NCI-H2196 (cell line): ENCODE measurements at regions not wholly inside any gene's neighbourhood (a gene's known extent, or its start where the extent isn't known, plus 50 kb on each side); places are given as distances from the start of the nearest gene placed in this dataset.
A peak's percentile ranks its signal among the peaks of the same experiment; 100 is the strongest.

Experiments
- DNase-seq: peaks from one replicate; lab custom pipeline; 2025; ENCODE audit not compliant: unreplicated experiment; lab: John Stamatoyannopoulos, UW

GRCh38 chrX:110430293-110431076, 71.8 kb downstream of the RTL9 start:
- no peak for DNase-seq

- no peak for DNase-seq
Observed at GRCh38 chrX:110432091-110432905, 73.7 kb downstream of the RTL9 start.

DNA sequence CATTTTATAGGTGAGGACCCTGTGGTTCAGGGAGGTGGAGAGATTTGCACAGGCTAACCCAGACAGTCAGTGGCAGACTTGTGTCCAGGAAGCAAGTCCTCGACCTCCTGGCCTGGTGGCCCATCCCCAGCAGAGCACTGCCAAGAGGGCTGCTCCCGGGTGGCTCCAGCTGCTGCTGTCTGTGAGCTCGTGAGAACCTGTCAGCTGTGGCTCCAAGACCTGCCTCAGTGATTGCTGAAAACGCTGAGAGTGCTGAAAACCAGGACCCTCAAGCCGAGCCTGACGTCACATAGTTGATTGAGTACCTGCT, 74.2 kb downstream of the RTL9 start:
- DNase-seq = no peak

DNA sequence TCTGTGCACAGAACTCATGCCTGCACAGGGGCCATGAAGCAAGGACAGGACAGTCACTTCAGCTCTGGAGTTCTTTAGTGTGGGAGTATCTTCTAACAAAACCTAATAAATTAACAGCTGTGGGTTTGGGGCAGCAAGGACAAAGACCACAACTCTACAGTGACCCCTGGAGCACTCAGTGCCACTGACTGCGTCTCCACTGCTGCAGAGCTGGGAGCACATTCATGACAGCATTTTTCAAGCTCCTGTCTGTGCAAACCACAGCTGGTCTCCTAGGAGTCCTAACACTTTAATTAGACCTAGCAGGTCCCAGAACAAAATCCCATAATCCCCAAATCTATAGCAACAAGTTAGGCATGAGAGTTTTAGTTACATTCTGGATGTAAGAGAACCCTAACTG, 76.5 kb downstream of the RTL9 start:
- no peak for DNase-seq

DNA sequence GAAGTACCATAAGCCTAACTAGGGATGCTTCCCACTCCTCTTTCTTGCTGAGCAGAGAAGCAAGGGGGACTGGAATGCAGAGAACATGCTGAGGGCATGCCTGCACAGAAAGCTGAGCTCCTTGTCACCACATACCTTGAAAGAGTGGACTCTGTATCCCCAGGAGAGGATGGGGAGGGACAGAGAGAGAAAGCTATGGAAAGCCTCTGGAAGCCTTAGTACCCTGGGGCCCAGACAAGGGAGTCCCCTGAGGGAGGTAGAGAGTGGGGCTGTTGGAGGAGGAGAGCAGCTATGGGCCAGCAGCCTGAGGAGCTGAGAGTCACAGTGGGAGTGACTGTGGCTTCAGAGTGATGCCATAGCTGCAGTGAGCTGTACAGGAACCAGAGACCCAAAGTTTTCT, 77.9 kb downstream of the RTL9 start:
- DNase-seq = no peak

GRCh38 chrX:110437686-110438085, 79.0 kb downstream of the RTL9 start:
- DNase-seq = no peak

GRCh38 chrX:110440016-110440805, 81.6 kb downstream of the RTL9 start:
- no peak for DNase-seq

- no peak for DNase-seq
Observed at GRCh38 chrX:110442635-110443034, 84.0 kb downstream of the RTL9 start.

- no peak for DNase-seq
Observed at GRCh38 chrX:110444996-110445395, 86.3 kb downstream of the RTL9 start.

DNA sequence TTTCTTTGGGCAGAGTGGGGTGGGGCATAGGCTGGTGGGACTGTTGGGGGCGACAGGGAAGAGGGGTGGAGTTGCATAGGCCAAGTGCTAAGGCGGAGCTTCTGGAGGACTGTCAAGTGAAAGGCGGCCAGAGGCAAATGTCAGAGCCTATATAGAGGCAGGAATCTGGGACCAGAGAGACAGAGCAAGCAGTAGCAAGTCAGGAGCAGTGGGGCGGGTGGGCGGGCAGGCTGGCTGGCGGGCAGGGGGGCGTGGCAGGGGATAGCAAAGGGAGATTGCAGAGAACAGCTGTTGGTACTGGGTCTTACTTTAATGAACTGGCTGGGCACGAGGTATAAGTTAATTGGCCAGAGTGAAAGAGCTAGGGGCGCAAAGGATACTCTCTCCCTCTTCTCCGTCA, 89.8 kb downstream of the RTL9 start:
- no peak for DNase-seq

DNA sequence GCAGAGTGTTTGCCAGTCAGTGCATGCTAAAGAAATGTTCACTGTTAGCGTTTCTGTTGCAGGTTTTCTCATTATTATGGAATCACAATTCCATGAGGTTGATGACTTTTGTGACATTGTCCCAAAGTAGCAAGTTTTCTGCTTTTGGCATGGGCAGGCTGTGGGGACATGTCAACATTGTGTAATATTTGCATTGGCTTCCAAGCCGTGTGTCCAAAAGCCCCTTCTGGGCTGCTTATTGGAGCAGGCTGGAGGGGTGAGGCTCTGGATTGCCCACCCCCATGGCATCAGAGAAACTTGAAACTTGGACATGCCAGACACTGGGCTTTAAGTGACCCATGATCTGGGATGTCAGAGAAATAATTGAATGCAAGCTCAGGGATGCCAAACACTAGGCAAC, 90.7 kb downstream of the RTL9 start:
- DNase-seq = no peak

DNA sequence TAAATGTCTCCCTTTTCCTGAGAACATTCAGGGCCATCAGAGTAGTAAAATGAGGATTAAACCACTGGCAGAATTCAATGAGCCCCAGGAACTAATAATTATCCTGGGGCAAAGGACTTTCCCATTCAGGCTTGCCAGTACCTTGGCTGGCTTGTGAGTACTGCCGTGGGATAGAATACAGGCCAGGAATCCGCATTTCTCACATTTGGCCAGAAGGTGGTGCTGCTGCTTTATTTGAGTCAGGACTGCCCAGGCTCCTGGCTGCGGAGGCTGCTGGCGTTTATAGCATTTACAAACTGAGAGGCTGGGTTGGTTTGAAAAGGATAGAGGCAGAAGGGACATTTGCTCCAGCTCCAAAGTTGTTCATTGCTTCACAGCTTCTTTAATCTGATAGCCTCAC, 91.4 kb downstream of the RTL9 start:
- DNase-seq = peak; percentile 57

- DNase-seq = no peak
Observed at GRCh38 chrX:110454336-110454735, 95.7 kb downstream of the RTL9 start.

DNA sequence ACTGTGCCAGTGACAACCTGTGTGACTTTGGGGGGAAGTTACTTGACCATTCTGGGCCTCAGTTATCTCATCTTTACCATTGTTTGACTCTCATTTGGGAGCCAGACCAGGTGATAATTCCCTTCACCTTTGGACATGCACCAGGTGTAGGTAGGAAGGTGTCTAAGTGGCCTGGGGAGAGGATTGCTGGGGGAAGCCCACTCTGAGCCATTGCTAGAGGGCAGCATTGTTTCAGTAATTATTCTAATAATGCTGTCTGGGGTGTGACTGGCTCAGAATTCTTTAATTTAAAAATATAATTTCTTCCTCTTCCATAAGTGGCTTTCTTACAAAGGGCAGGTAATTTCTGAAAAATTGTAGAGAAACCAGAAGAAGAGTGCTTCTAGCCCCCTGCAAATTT, 104.3 kb downstream of the RTL9 start:
- no peak for DNase-seq

GRCh38 chrX:110466790-110467189, 108.1 kb downstream of the RTL9 start:
- no peak for DNase-seq

GRCh38 chrX:110472265-110472664, 113.6 kb downstream of the RTL9 start:
- no peak for DNase-seq

- no peak for DNase-seq
Observed at GRCh38 chrX:110477593-110478228, 119.1 kb downstream of the RTL9 start.

DNA sequence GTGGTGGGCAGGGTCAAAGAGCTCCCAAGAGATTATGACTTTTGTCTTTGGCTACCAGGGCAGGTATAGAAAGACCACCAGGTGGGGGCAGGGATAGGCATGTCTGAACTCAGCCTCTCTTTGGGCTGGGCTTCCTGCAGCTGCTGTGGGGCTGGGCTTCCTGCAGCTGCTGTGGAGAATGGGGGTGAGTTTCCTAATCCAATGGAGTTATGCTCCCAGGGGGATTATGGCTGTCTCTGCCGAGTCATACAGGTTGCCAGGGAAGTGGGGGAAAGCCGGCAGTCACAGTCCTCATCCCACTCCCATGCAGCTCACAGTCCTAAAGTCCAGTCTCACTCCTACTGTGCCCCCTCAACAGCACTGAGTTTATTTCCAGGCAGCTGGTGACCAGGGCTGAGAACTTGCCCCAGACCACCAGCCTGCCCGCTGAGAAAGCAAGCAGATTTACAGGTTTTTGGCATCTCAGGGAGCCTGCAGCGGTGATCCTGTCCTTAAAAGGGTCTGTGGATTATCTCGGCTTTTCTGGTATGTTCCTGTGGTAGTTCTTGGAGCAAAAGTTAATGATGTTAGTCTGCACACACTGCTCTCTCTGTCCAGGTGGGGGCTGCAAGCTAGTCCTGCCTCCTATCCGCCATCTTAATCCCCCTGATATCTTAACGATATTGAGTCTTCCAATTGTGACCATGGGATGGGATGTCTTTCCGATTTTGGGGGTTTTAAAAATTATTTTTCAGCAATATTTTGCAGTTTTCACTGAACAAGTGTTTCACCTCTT, 133.4 kb downstream of the RTL9 start:
- DNase-seq = no peak

- DNase-seq = no peak
Observed at GRCh38 chrX:110504947-110505346, 146.3 kb downstream of the RTL9 start.

DNA sequence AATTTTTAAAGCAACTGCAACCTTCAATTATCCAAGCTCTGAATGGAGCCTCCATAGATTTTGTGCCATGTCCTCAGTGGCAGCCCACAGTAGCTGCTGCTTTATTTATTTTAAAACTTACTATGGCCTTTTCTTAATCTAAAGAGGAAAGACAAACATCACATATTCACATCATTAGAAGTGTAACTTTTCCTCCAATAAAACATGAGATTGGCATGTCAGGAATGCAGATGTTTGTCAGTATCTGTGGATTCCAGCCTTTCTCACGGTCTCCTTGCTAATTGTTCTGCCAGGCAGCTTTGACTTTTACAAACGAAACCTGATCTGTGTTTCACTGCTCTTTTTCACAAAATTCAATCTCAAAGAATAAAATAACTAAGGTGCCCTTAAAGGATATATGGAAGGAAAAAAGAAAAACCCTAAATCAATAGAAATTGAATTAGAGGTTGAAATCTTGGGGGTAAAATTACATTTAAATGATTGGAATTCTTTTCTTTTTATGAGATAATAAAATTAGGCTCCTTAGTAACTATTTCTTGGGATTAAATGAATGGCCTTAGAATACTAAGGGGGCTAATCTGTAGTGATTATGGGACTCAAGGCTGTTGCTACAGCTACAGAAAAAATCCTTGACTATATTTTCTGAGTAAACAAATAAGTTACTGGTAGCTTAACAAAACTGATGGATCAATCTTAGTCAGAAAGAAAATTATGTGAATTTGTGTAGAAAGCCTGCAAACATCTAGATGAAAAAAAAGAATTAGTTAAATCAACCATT, 151.3 kb downstream of the RTL9 start:
- DNase-seq = no peak
